ENCODE measurements at regions not wholly inside any gene's neighbourhood (a gene's known extent, or its start where the extent isn't known, plus 50 kb on each side); places are given as distances from the start of the nearest gene placed in this dataset.

GRCh38 chr2:13585732-13586131 lies 869.0 kb downstream of the TRIB2 start:
- TF ChIP-seq CTCF (CRISPR knock-in tag; IDR thresholded peaks at IDR 0.05) (no peak), MTA1 (CRISPR knock-in tag; IDR thresholded peaks at IDR 0.05; ENCODE audit: borderline replicate concordance) (no peak), RBAK (CRISPR knock-in tag; IDR thresholded peaks at IDR 0.05) (no peak), ZUFSP (CRISPR knock-in tag; IDR thresholded peaks at IDR 0.05; ENCODE audit: borderline replicate concordance) (no peak), GZF1 (CRISPR knock-in tag; IDR thresholded peaks at IDR 0.05) (no peak)

Measured in HepG2 (cell line).